Progenitor cell of endocrine pancreas (in vitro differentiated cells): ENCODE measurements at regions not wholly inside any gene's neighbourhood (a gene's known extent, or its start where the extent isn't known, plus 50 kb on each side); places are given as distances from the start of the nearest gene placed in this dataset.

Experiments used
- DNase-seq: peaks from one replicate; pipeline ENCODE4 v3.0.0; 2021; ENCODE audit warnings: low spot score; ENCODE audit not compliant: unreplicated experiment
- H3K27ac Mint-ChIP-seq: 2 replicates; pipeline ENCODE4 v1.8.0; 2021; ENCODE audit warnings: mild to moderate bottlenecking, moderate library complexity, mixed read lengths
- H3K27me3 Mint-ChIP-seq: 2 replicates; pipeline ENCODE4 v1.8.0; 2021; ENCODE audit warnings: mixed read lengths
- H3K36me3 Mint-ChIP-seq: 2 replicates; pipeline ENCODE4 v1.8.0; 2022; ENCODE audit warnings: mixed read lengths; ENCODE audit not compliant: insufficient read depth
- H3K4me1 Mint-ChIP-seq: 2 replicates; pipeline ENCODE4 v1.8.0; 2021; ENCODE audit warnings: low read depth, mixed read lengths
- H3K4me3 Mint-ChIP-seq: 2 replicates; pipeline ENCODE4 v1.8.0; 2021; ENCODE audit warnings: low read depth, mild to moderate bottlenecking, moderate library complexity, mixed read lengths
- H3K9me3 Mint-ChIP-seq: 2 replicates; pipeline ENCODE4 v1.8.0; 2021; ENCODE audit warnings: low read depth, mixed read lengths
- TF ChIP-seq, protein P1 (sequence below): fragments of 200-600 bp; sonication (generic); IDR thresholded peaks from one replicate; pipeline ENCODE4 v1.5.0; 2021; ENCODE audit warnings: antibody characterized with exemption, mild to moderate bottlenecking; ENCODE audit not compliant: unreplicated experiment

DNA sequence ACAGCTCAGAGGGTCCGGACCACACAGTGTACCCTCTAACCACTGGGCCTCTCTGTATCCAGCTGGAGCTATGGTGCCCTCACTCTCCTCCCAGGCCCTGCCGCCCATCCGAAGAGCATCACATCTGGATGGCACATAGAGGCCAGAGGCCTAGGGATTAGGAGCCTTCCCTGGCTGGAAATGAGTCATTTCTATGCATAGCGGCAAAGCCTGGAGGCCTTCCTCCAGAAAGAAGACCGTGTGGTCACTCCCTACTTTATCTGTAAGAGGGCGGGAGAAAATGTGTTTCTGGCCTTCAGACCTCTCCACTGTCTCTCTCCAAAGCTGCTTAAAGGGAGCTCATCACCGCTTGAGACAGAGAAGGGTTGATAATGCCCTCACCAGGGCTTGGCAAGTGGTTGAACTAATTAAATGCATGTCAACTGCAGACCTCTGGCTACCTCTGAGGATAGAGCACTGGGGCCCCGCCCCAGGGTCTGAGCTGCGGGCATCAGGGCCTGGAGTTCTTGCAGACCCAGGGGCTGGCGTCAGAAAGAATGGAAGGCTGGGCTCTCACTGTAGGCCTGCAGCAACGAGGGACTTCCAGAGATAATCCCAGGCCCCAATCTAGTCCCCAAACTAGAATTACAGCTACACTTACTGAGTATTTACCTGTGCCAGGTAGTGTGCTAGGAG, 122.2 kb downstream of the IRX5 start:
- H3K4me3 Mint-ChIP-seq: no peak overlapping the region
- TF ChIP-seq, protein P1, sequence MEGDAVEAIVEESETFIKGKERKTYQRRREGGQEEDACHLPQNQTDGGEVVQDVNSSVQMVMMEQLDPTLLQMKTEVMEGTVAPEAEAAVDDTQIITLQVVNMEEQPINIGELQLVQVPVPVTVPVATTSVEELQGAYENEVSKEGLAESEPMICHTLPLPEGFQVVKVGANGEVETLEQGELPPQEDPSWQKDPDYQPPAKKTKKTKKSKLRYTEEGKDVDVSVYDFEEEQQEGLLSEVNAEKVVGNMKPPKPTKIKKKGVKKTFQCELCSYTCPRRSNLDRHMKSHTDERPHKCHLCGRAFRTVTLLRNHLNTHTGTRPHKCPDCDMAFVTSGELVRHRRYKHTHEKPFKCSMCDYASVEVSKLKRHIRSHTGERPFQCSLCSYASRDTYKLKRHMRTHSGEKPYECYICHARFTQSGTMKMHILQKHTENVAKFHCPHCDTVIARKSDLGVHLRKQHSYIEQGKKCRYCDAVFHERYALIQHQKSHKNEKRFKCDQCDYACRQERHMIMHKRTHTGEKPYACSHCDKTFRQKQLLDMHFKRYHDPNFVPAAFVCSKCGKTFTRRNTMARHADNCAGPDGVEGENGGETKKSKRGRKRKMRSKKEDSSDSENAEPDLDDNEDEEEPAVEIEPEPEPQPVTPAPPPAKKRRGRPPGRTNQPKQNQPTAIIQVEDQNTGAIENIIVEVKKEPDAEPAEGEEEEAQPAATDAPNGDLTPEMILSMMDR: no peak
- H3K27ac Mint-ChIP-seq: no peak overlapping the region
- H3K27me3 Mint-ChIP-seq: peaks cover 36% of the 10 kb centered on the region
- no peak for DNase-seq
- no peaks in the 10 kb centered on the region for H3K36me3 Mint-ChIP-seq
- H3K4me1 Mint-ChIP-seq: peaks cover 8% of the 10 kb centered on the region
- H3K9me3 Mint-ChIP-seq: peaks cover 3% of the 10 kb centered on the region

DNA sequence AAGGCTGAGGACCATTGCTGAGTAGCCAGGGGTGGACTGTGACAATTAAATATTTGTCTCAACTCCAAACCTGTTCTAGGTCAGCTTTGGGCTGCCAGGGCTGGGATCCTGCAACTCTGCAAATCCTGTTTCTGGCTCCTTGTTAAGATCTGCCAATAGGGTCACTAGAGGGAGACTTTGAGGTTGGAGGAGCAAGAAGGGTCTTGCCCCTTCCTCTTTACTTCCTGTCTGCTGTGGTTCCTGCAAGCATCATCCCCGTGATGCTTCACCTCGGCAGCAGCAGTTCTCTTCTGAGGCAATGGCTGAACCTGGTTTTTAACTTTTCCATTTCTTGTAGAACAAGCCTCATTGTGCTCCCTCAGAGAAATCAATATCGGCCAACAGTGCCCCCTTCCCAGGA, 124.6 kb downstream of the IRX5 start:
- Mint-ChIP-seq H3K36me3 (no peaks in the 10 kb centered on the region), H3K4me3 (no peak overlapping the region), H3K4me1 (peaks cover 6% of the 10 kb centered on the region), H3K27me3 (peaks cover 50% of the 10 kb centered on the region), H3K9me3 (peaks cover 3% of the 10 kb centered on the region), H3K27ac (no peak overlapping the region)
- TF ChIP-seq, protein P1: no peak
- no peak for DNase-seq

DNA sequence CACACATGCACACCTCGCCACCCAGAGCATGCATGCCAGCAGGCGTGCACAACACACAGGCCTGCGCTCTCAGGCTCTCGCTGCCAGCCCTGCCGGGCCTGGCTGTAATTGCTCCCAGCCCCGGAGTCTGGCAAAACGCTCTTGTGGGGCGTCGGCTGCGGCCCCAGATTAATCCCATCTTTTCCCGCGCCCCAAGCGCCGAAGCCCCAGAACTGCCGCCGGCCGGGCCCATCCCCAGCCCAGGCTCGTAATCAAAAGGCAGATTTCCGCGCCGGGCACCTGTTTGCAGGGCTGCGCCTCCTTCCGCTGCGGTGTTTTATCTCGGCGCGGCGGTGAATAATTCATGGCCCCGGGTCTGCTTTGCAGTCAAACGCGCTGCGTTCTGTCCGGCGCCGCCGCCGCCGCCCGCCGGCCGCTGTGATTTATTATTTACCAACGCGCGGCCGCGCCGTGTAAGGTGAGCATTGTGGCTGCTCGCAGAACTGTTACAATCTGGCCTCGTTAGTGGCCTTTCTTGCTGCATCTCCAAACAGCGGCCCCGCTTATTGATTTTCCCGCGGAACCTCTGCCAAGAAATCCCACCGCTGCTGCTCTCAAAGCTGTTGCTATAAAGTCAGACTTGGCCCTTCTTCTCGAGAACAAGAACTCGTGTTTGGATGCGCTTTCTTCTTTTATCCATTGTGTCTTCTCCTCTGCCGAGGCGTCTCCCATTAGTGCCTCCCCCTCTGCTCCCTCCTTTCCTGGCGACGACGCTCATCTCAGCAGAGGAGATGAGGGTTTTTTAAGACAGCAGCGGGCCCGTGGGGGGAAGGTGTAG, 126.1 kb downstream of the IRX5 start:
- no peak overlapping the region for H3K27ac Mint-ChIP-seq
- no peaks in the 10 kb centered on the region for H3K36me3 Mint-ChIP-seq
- TF ChIP-seq, protein P1: peak; percentile 50
- peak overlapping the region; percentile 69 for H3K4me3 Mint-ChIP-seq
- peaks cover 6% of the 10 kb centered on the region for H3K4me1 Mint-ChIP-seq
- peak; percentile 43 for DNase-seq
- peaks cover 3% of the 10 kb centered on the region for H3K9me3 Mint-ChIP-seq
- H3K27me3 Mint-ChIP-seq: peaks cover 50% of the 10 kb centered on the region

DNA sequence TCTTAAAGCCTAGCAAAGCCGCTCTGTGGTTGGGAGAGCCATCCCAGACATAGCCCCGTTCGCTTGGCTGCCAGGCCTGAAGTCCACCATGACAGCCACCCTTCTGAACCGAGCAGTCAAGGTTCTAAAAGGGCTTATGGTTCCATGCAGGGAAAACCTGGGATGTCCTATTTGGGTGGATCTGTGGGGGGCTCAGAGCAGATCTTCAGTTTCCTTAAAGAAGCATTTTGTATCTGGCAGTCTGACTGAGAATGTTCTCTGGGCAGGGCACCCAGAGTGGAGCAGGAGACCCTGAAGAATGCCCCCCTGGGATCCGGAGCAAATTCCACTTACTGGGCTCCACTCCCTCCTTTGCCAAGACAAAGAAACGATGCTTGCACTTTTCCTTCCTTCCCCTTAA, 127.2 kb downstream of the IRX5 start:
- no peak overlapping the region for H3K27ac Mint-ChIP-seq
- H3K4me3 Mint-ChIP-seq: no peak overlapping the region
- H3K9me3 Mint-ChIP-seq: peaks cover 3% of the 10 kb centered on the region
- no peak for DNase-seq
- peaks cover 56% of the 10 kb centered on the region for H3K27me3 Mint-ChIP-seq
- H3K36me3 Mint-ChIP-seq: no peaks in the 10 kb centered on the region
- TF ChIP-seq, protein P1: no peak
- peaks cover 5% of the 10 kb centered on the region for H3K4me1 Mint-ChIP-seq

DNA sequence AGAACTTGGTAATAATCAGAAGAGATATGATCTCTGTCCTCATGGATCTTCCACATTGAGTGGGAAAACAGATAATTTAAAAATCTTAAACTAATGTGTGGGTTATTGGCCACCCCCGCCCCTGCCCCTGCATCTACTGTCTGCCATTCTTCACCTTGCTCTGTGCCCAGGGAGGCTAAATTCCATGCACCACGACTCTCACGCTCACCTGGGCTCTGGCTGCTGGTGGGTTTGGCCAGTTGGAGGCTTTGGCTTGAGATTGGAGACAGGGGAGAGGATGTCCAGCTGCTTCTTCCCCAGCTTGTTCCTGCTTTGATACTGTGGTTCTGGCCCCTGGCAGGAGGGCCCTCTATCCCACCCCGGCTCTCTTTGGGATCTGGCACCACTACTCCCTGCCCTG, 127.9 kb downstream of the IRX5 start:
- TF ChIP-seq, protein P1: no peak
- no peak for DNase-seq
- Mint-ChIP-seq H3K27me3 (peaks cover 63% of the 10 kb centered on the region), H3K4me3 (no peak overlapping the region), H3K27ac (no peak overlapping the region), H3K36me3 (no peaks in the 10 kb centered on the region), H3K9me3 (peaks cover 3% of the 10 kb centered on the region), H3K4me1 (peaks cover 5% of the 10 kb centered on the region)
